SK-N-SH (cell line): ENCODE measurements at regions not wholly inside any gene's neighbourhood (a gene's known extent, or its start where the extent isn't known, plus 50 kb on each side); places are given as distances from the start of the nearest gene placed in this dataset.

Source experiments
- CTCF ChIA-PET: fragments of 300-600, 350-600 bp; formaldehyde crosslinking; extraction: SDS; loops from one replicate; lab custom pipeline; 2021; lab: Yijun Ruan, JAX
- POLR2A ChIA-PET: fragments of 350-600 bp; sonication (Branson Sonifier 250); formaldehyde crosslinking; extraction: SDS; loops from one replicate; lab custom pipeline; 2020; ENCODE audit warnings: antibody characterized with exemption, inconsistent platforms; lab: Yijun Ruan, JAX
- DNase-seq: peaks from one replicate; pipeline ENCODE4 v3.0.0; 2012
- H2AFZ ChIP-seq: fragments of 200-600 bp; sonication (generic); 2 replicates; pipeline ENCODE4 v1.8.1; 2016; ENCODE audit warnings: antibody characterized with exemption, mild to moderate bottlenecking, low read depth
- H3F3A ChIP-seq: fragments of 200-600 bp; sonication (generic); replicated peaks from 2 replicates; pipeline ENCODE3; 2016; ENCODE audit warnings: antibody characterized with exemption, mild to moderate bottlenecking; ENCODE audit not compliant: insufficient read depth
- H3K27ac ChIP-seq, 2 experiments: fragments of 200-500 bp in 1 of 2; fragments of 200-600 bp in 1 of 2; sonication (Bioruptor generic) in 1 of 2; sonication (generic), shearing (Covaris generic) in 1 of 2; 2 replicates each; pipeline versions ENCODE4 v1.5.1 to v1.6.1; 2014 to 2016; ENCODE audit warnings: low read depth in 2 of 2, inconsistent platforms in 1 of 2, low read length in 1 of 2, mild to moderate bottlenecking in 1 of 2, mixed read lengths in 1 of 2
- H3K27me3 ChIP-seq: fragments of 200-600 bp; sonication (generic), shearing (Covaris generic); 2 replicates; pipeline ENCODE4 v1.6.1; 2016; ENCODE audit warnings: mixed run types; ENCODE audit not compliant: insufficient read depth
- H3K36me3 ChIP-seq, 2 experiments: fragments of 200-500 bp in 1 of 2; fragments of 200-600 bp in 1 of 2; sonication (Bioruptor generic) in 1 of 2; sonication (generic) in 1 of 2; replicated peaks in 1 of 2; 2 replicates each; pipeline versions ENCODE3 to v1.5.1; 2014 to 2016; ENCODE audit warnings: low read length in 1 of 2, mild to moderate bottlenecking in 1 of 2; ENCODE audit not compliant: insufficient read depth in 2 of 2, control insufficient read depth in 1 of 2
- H3K4me1 ChIP-seq, 2 experiments: fragments of 200-500 bp in 1 of 2; fragments of 200-600 bp in 1 of 2; sonication (Bioruptor generic) in 1 of 2; sonication (generic), shearing (Covaris generic) in 1 of 2; 2 replicates each; pipeline versions ENCODE4 v1.5.1 to v1.6.1; 2014 to 2016; ENCODE audit warnings: low read depth in 1 of 2, low read length in 1 of 2, mixed run types in 1 of 2; ENCODE audit not compliant: insufficient read depth in 2 of 2, control insufficient read depth in 1 of 2
- H3K4me2 ChIP-seq: fragments of 200-600 bp; sonication (generic), shearing (Covaris generic); 2 replicates; pipeline ENCODE4 v1.6.1; 2017; ENCODE audit warnings: mixed run types
- H3K4me3 ChIP-seq, 2 experiments: fragments of 200-500 bp in 1 of 2; fragments of 200-600 bp in 1 of 2; sonication (Bioruptor generic) in 1 of 2; sonication (generic), shearing (Covaris generic) in 1 of 2; 2 replicates each; pipeline versions ENCODE4 v1.5.1 to v1.8.1; 2014 to 2016; ENCODE audit warnings: low read depth in 2 of 2, inconsistent platforms in 1 of 2, low read length in 1 of 2, mild to moderate bottlenecking in 1 of 2, mixed read lengths in 1 of 2, moderate library complexity in 1 of 2
- H3K79me2 ChIP-seq: fragments of 200-600 bp; sonication (generic); 2 replicates; pipeline ENCODE4 v1.8.1; 2017; ENCODE audit warnings: mild to moderate bottlenecking; ENCODE audit not compliant: insufficient read depth
- H3K9ac ChIP-seq: fragments of 200-600 bp; sonication (generic); 2 replicates; pipeline ENCODE4 v1.6.1; 2017; ENCODE audit warnings: mixed run types
- H3K9me2 ChIP-seq: fragments of 200-600 bp; sonication (generic); 2 replicates; pipeline ENCODE4 v1.6.1; 2017; ENCODE audit warnings: mixed run types
- H3K9me3 ChIP-seq: fragments of 200-600 bp; sonication (generic); 2 replicates; pipeline ENCODE4 v1.6.1; 2017; ENCODE audit warnings: mixed run types, mild to moderate bottlenecking, moderate library complexity
- H4K20me1 ChIP-seq: fragments of 200-600 bp; sonication (generic); 2 replicates; pipeline ENCODE4 v1.6.1; 2017; ENCODE audit warnings: mild to moderate bottlenecking, mixed run types; ENCODE audit not compliant: insufficient read depth
- EP300 ChIP-seq, 2 experiments: IDR thresholded peaks; 2 replicates each; pipeline versions ENCODE4 v1.4.0 to v1.6.1; 2012; ENCODE audit warnings: borderline replicate concordance in 1 of 2, low read depth in 1 of 2, low read length in 1 of 2
- EZH2phosphoT487 ChIP-seq: fragments of 200-600 bp; sonication (generic); IDR thresholded peaks from 2 replicates; pipeline ENCODE4 v1.6.1; 2017; ENCODE audit warnings: low read depth, mixed run types, mild to moderate bottlenecking, antibody characterized with exemption, moderate library complexity, borderline replicate concordance
- FOSL2 ChIP-seq: IDR thresholded peaks from 2 replicates; pipeline ENCODE4 v1.4.0; 2012; ENCODE audit warnings: low read depth, mild to moderate bottlenecking, moderate library complexity, borderline replicate concordance
- FOXM1 ChIP-seq: IDR thresholded peaks from 2 replicates; pipeline ENCODE4 v1.4.0; 2012; ENCODE audit warnings: low read depth, mild to moderate bottlenecking
- GABPA ChIP-seq: IDR thresholded peaks from 2 replicates; pipeline ENCODE4 v1.4.0; 2012; ENCODE audit warnings: low read depth, mild to moderate bottlenecking
- JUND ChIP-seq: IDR thresholded peaks from 2 replicates; pipeline ENCODE4 v1.4.0; 2012
- MEF2A ChIP-seq: IDR thresholded peaks from 2 replicates; pipeline ENCODE4 v1.4.0; 2012; ENCODE audit warnings: low read depth, borderline replicate concordance
- NFIC ChIP-seq: IDR thresholded peaks from 2 replicates; pipeline ENCODE4 v1.4.0; 2012; ENCODE audit warnings: borderline replicate concordance
- NRF1 ChIP-seq: IDR thresholded peaks from 2 replicates; pipeline ENCODE4 v1.6.1; 2012; ENCODE audit warnings: low read depth, mild to moderate bottlenecking, low read length
- POLR2AphosphoS5 ChIP-seq: IDR thresholded peaks from 2 replicates; pipeline ENCODE4 v1.6.1; 2012; ENCODE audit warnings: low read depth, low read length
- RCOR1 ChIP-seq: fragments of 150-350 bp; IDR thresholded peaks from 2 replicates; pipeline ENCODE4 v1.6.1; 2017; ENCODE audit warnings: antibody characterized with exemption, low read length
- RXRA ChIP-seq: IDR thresholded peaks from 2 replicates; pipeline ENCODE4 v1.4.0; 2012; ENCODE audit warnings: low read depth, mild to moderate bottlenecking, borderline replicate concordance
- SIN3A ChIP-seq: IDR thresholded peaks from 2 replicates; pipeline ENCODE4 v1.6.1; 2012; ENCODE audit warnings: low read depth, mild to moderate bottlenecking, low read length, moderate library complexity, borderline replicate concordance
- SMC3 ChIP-seq: IDR thresholded peaks from 2 replicates; pipeline ENCODE4 v1.6.1; 2012; ENCODE audit warnings: low read depth, low read length, improper control_type of control experiment
- TAF1 ChIP-seq: IDR thresholded peaks from 2 replicates; pipeline ENCODE4 v1.6.1; 2012; ENCODE audit warnings: low read depth, mild to moderate bottlenecking, low read length, moderate library complexity, borderline replicate concordance
- TEAD4 ChIP-seq: IDR thresholded peaks from 2 replicates; pipeline ENCODE4 v1.4.0; 2012; ENCODE audit warnings: mild to moderate bottlenecking, borderline replicate concordance; ENCODE audit not compliant: insufficient read depth
- WGBS: methylation state at CpG from one replicate; pipeline ENCODE4 v1.1.6; 2017; ENCODE audit warnings: low lambda C conversion rate; 5-methylcytosine and 5-hydroxymethylcytosine counted together
- TF ChIP-seq, protein P1 (sequence below): IDR thresholded peaks from 2 replicates; pipeline ENCODE4 v1.4.0; 2012; ENCODE audit warnings: low read depth, borderline replicate concordance
- TF ChIP-seq, protein P2 (sequence below): IDR thresholded peaks from 2 replicates; pipeline ENCODE4; 2012
- TF ChIP-seq, protein P3 (sequence below): fragments of 200-600 bp; sonication (generic); IDR thresholded peaks from 2 replicates; pipeline ENCODE4 v1.6.1; 2017; ENCODE audit warnings: antibody characterized with exemption, mild to moderate bottlenecking, moderate library complexity

DNA sequence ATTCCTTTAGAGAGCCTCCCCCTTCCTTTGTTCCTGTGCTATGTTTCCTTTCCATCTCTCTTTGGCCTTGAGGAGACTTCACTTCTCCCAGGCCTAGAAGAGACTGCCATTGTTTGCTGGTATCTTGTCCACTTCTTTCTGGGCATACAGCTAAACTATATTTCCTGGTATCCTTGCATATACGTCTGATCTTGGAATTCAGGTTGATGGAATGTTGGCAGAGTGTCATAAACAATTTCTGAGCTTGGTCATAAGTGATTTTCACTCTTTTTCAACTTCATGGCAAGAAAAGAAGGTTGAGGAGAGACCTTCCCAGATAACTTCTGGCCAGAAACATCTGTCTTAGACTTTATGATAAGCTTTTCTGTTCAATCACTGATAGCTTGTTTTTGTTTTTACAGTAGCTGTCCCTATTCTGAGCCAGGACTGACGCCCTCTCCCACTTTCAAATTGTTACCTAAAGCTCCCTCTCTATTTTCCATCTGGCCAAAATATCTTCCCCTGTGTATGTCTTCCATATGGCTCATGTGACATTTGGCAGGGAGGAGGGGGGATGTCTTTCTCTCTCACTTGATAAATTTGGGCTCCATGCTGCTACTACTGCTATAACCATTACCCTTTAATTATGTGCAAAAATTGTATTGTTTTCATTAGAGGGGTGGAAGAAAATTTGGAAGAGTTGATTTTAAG is 457.0 kb downstream of the ADAMTS20 start (continued):
- TF ChIP-seq, protein P1, sequence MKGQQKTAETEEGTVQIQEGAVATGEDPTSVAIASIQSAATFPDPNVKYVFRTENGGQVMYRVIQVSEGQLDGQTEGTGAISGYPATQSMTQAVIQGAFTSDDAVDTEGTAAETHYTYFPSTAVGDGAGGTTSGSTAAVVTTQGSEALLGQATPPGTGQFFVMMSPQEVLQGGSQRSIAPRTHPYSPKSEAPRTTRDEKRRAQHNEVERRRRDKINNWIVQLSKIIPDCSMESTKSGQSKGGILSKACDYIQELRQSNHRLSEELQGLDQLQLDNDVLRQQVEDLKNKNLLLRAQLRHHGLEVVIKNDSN = no peak
- no peak for TF ChIP-seq GABPA
- no peak for TF ChIP-seq JUND
- no peak for TF ChIP-seq TAF1

DNA sequence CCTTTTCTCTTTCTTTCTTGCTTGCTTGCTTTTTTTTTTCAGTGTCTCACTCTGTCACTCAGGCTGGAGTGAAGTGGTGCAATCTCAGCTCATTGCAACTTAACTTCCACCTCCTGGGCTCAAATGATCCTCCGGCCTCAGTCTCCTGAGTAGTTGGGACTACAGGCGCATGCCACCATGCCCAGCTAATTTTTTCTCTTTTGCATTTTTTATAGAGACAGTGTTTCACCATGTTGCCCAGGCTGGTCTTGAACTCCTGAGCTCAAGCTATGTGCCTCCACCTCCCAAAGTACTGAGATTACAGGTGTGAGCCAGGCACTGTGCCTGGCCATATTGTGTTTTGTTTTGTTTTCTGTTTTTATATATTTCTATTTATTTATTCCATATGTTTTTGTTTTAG is 461.0 kb downstream of the ADAMTS20 start:
- no peak for DNase-seq
- ChIA-PET CTCF (no interaction called here), POLR2A (no interaction called here)
- 62% methylated on average over 2 of the region's 2 CpGs for WGBS
- no peak overlapping the region for H3K4me3 ChIP-seq
- no peak overlapping the region for H3K27ac ChIP-seq
- no peaks in the 10 kb centered on the region for H4K20me1 ChIP-seq
- TF ChIP-seq FOSL2 (no peak), NFIC (no peak), TEAD4 (no peak), SIN3A (no peak), MEF2A (no peak), NRF1 (no peak), SMC3 (no peak)
- no peaks in the 10 kb centered on the region for H3K27me3 ChIP-seq
- no peaks in the 10 kb centered on the region for H3K9me3 ChIP-seq
- H3F3A ChIP-seq = no peaks in the 10 kb centered on the region
- no peak overlapping the region for H2AFZ ChIP-seq
- H3K79me2 ChIP-seq = no peaks in the 10 kb centered on the region
- no peaks in the 10 kb centered on the region for H3K9me2 ChIP-seq
- no peaks in the 10 kb centered on the region for H3K4me1 ChIP-seq
- H3K4me2 ChIP-seq = no peak overlapping the region
- H3K9ac ChIP-seq = no peak overlapping the region
- H3K36me3 ChIP-seq = no peaks in the 10 kb centered on the region

DNA sequence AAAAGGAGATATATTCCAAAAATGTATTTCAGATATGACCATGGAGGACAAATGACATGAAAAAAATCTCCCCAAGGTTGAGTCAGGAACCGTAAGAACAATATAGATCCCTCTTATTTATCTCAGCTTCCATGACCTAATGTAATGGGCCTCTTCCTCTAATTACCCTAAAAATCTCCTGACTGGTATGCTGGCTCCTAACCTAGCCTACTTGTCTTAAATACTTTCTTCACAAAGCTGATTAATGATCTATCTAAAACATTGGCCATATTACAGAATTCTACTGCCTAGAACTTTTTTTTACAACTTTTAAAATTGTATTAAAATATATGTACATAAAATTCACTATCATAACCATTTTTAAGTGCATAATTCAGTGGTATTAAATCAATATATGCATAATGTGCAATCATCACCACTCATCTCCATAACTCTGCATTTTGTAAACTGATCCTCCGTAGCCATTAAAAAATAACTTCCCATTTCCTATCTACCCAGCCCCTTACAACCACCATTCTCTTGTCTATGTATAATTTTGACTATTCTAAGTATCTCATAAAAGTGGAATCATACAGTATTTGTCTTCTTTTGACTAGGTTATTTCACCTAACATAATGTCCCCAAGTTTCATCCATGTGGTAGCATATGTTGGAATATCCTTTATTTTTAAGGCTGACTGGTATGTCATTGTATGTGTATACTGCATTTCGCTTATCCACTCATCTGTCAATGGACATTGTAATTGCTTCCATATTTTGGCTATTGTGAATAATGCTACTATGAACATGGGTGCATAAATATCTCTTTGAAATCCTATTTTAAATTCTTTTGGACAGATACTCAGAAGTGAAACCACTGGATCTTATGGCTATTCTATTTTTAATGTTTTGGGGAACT is 464.6 kb downstream of the ADAMTS20 start:
- ChIA-PET CTCF (no interaction called here), POLR2A (no interaction called here)
- DNase-seq = no peak
- H3K36me3 ChIP-seq = no peaks in the 10 kb centered on the region
- no peak overlapping the region for H3K9ac ChIP-seq
- no peaks in the 10 kb centered on the region for H3K9me3 ChIP-seq
- no peaks in the 10 kb centered on the region for H4K20me1 ChIP-seq
- H3K27ac ChIP-seq = no peak overlapping the region
- H2AFZ ChIP-seq = no peak overlapping the region
- H3K9me2 ChIP-seq = no peaks in the 10 kb centered on the region
- no peaks in the 10 kb centered on the region for H3K79me2 ChIP-seq
- H3K4me2 ChIP-seq = no peak overlapping the region
- H3K4me3 ChIP-seq = no peak overlapping the region
- WGBS = 16% methylated on average over 3 of the region's 3 CpGs
- TF ChIP-seq SMC3 (no peak), EP300 (IDR thresholded peaks at IDR 0.05; ENCODE audit: borderline replicate concordance in 1 of 2, low read depth in 1 of 2, low read length in 1 of 2) (no peak), POLR2AphosphoS5 (no peak), RCOR1 (no peak), RXRA (no peak), EZH2phosphoT487 (no peak), GABPA (no peak), NRF1 (no peak), FOXM1 (no peak), TEAD4 (no peak), TAF1 (no peak)
- TF ChIP-seq, protein P2, sequence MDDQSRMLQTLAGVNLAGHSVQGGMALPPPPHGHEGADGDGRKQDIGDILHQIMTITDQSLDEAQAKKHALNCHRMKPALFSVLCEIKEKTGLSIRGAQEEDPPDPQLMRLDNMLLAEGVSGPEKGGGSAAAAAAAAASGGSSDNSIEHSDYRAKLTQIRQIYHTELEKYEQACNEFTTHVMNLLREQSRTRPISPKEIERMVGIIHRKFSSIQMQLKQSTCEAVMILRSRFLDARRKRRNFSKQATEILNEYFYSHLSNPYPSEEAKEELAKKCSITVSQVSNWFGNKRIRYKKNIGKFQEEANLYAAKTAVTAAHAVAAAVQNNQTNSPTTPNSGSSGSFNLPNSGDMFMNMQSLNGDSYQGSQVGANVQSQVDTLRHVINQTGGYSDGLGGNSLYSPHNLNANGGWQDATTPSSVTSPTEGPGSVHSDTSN = no peak
- TF ChIP-seq, protein P1 = no peak
- TF ChIP-seq, protein P3, sequence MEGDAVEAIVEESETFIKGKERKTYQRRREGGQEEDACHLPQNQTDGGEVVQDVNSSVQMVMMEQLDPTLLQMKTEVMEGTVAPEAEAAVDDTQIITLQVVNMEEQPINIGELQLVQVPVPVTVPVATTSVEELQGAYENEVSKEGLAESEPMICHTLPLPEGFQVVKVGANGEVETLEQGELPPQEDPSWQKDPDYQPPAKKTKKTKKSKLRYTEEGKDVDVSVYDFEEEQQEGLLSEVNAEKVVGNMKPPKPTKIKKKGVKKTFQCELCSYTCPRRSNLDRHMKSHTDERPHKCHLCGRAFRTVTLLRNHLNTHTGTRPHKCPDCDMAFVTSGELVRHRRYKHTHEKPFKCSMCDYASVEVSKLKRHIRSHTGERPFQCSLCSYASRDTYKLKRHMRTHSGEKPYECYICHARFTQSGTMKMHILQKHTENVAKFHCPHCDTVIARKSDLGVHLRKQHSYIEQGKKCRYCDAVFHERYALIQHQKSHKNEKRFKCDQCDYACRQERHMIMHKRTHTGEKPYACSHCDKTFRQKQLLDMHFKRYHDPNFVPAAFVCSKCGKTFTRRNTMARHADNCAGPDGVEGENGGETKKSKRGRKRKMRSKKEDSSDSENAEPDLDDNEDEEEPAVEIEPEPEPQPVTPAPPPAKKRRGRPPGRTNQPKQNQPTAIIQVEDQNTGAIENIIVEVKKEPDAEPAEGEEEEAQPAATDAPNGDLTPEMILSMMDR = no peak
- H3F3A ChIP-seq = no peaks in the 10 kb centered on the region
- H3K4me1 ChIP-seq = no peaks in the 10 kb centered on the region
- no peaks in the 10 kb centered on the region for H3K27me3 ChIP-seq
